Large intestine (tissue), 3 donors: ENCODE measurements at regions not wholly inside any gene's neighbourhood (a gene's known extent, or its start where the extent isn't known, plus 50 kb on each side); places are given as distances from the start of the nearest gene placed in this dataset.

ENCODE experiments used
- DNase-seq, 2 donors: peaks; one replicate each; pipeline versions ENCODE4 v3.0.0 to v3.0.0-alpha.2; 2013
- H3K27ac ChIP-seq: one replicate; pipeline ENCODE4 v1.5.1; 2013; ENCODE audit warnings: low read length
- H3K27me3 ChIP-seq: 2 replicates; pipeline ENCODE4 v1.6.1; 2013; ENCODE audit warnings: low read length; ENCODE audit not compliant: control insufficient read depth, insufficient read depth
- H3K36me3 ChIP-seq: 2 replicates; pipeline ENCODE4 v1.6.1; 2013; ENCODE audit warnings: low read length; ENCODE audit not compliant: control insufficient read depth, insufficient read depth
- H3K4me1 ChIP-seq: one replicate; pipeline ENCODE4 v1.6.1; 2013; ENCODE audit warnings: low read length; ENCODE audit not compliant: control insufficient read depth, insufficient read depth
- H3K4me3 ChIP-seq: one replicate; pipeline ENCODE4 v1.5.1; 2013; ENCODE audit warnings: low read length
- H3K9me3 ChIP-seq: one replicate; pipeline ENCODE4 v1.6.1; 2013; ENCODE audit warnings: mild to moderate bottlenecking, low read depth, low read length, moderate library complexity; ENCODE audit not compliant: control insufficient read depth
- WGBS: methylation state at CpG from one replicate; pipeline ENCODE4 v1.1.5; 2013; ENCODE audit warnings: low lambda C conversion rate; ENCODE audit not compliant: insufficient coverage; 5-methylcytosine and 5-hydroxymethylcytosine counted together

GRCh38 chr12:18008642-18009041 lies 81.4 kb downstream of the RERGL start:
- Histone ChIP-seq H3K27ac (no peak overlapping the region), H3K9me3 (no peaks in the 10 kb centered on the region), H3K27me3 (no peaks in the 10 kb centered on the region), H3K4me1 (no peaks in the 10 kb centered on the region), H3K4me3 (no peak overlapping the region), H3K36me3 (no peaks in the 10 kb centered on the region)
- no peak for DNase-seq

GRCh38 chr12:17999174-17999801 lies 90.7 kb downstream of the RERGL start:
- Histone ChIP-seq H3K36me3 (no peaks in the 10 kb centered on the region), H3K27me3 (no peaks in the 10 kb centered on the region), H3K4me3 (no peak overlapping the region), H3K27ac (no peak overlapping the region), H3K4me1 (no peaks in the 10 kb centered on the region), H3K9me3 (peaks cover 16% of the 10 kb centered on the region)
- 79% methylated on average over 2 of the region's 2 CpGs for WGBS
- DNase-seq: no peak

- no peaks in the 10 kb centered on the region for H3K36me3 ChIP-seq
- no peaks in the 10 kb centered on the region for H3K27me3 ChIP-seq
- WGBS: 25% methylated on average over 2 of the region's 6 CpGs
- no peaks in the 10 kb centered on the region for H3K4me1 ChIP-seq
- H3K9me3 ChIP-seq: no peaks in the 10 kb centered on the region
- peak in 1 of 2 donors; percentile 2 for DNase-seq
- no peak overlapping the region for H3K4me3 ChIP-seq
- no peak overlapping the region for H3K27ac ChIP-seq
Measured at GRCh38 chr12:17992002-17992656, 97.9 kb downstream of the RERGL start.

- DNase-seq: no peak
- Histone ChIP-seq H3K27me3 (no peaks in the 10 kb centered on the region), H3K9me3 (no peaks in the 10 kb centered on the region), H3K4me1 (no peaks in the 10 kb centered on the region), H3K27ac (no peak overlapping the region), H3K36me3 (no peaks in the 10 kb centered on the region), H3K4me3 (no peak overlapping the region)
- no CpG with 5 or more reads among the region's 3 CpGs for WGBS
Measured at GRCh38 chr12:17982556-17982955, 107.4 kb downstream of the RERGL start.

GRCh38 chr12:17976202-17976601 lies 113.8 kb downstream of the RERGL start:
- Histone ChIP-seq H3K9me3 (no peaks in the 10 kb centered on the region), H3K36me3 (no peaks in the 10 kb centered on the region), H3K4me1 (no peaks in the 10 kb centered on the region), H3K27me3 (no peaks in the 10 kb centered on the region), H3K4me3 (no peak overlapping the region), H3K27ac (no peak overlapping the region)
- DNase-seq: no peak
- 58% methylated on average over 5 of the region's 5 CpGs for WGBS

GRCh38 chr12:17975763-17976162 lies 114.2 kb downstream of the RERGL start:
- no peak for DNase-seq
- H3K4me1 ChIP-seq: no peaks in the 10 kb centered on the region
- H3K4me3 ChIP-seq: no peak overlapping the region
- no peak overlapping the region for H3K27ac ChIP-seq
- H3K27me3 ChIP-seq: no peaks in the 10 kb centered on the region
- H3K36me3 ChIP-seq: no peaks in the 10 kb centered on the region
- no CpG with 5 or more reads among the region's 1 CpG for WGBS
- no peaks in the 10 kb centered on the region for H3K9me3 ChIP-seq

GRCh38 chr12:17975239-17975638 lies 114.8 kb downstream of the RERGL start:
- Histone ChIP-seq H3K36me3 (no peaks in the 10 kb centered on the region), H3K4me1 (no peaks in the 10 kb centered on the region), H3K27ac (no peak overlapping the region), H3K4me3 (no peak overlapping the region), H3K9me3 (no peaks in the 10 kb centered on the region), H3K27me3 (no peaks in the 10 kb centered on the region)
- WGBS: 100% methylated on average over 2 of the region's 2 CpGs
- DNase-seq: no peak

- Histone ChIP-seq H3K27me3 (no peaks in the 10 kb centered on the region), H3K36me3 (no peaks in the 10 kb centered on the region), H3K4me3 (no peak overlapping the region), H3K4me1 (no peaks in the 10 kb centered on the region), H3K27ac (no peak overlapping the region), H3K9me3 (no peaks in the 10 kb centered on the region)
- WGBS: 86% methylated on average over 1 of the region's 1 CpG
- no peak for DNase-seq
Measured at GRCh38 chr12:17971850-17972249, 118.1 kb downstream of the RERGL start.

GRCh38 chr12:17954788-17955187 lies 135.2 kb downstream of the RERGL start:
- DNase-seq: no peak
- no peaks in the 10 kb centered on the region for H3K9me3 ChIP-seq
- no peaks in the 10 kb centered on the region for H3K36me3 ChIP-seq
- H3K4me3 ChIP-seq: no peak overlapping the region
- 80% methylated on average over 1 of the region's 3 CpGs for WGBS
- no peak overlapping the region for H3K27ac ChIP-seq
- H3K27me3 ChIP-seq: no peaks in the 10 kb centered on the region
- no peaks in the 10 kb centered on the region for H3K4me1 ChIP-seq

- H3K27me3 ChIP-seq: no peaks in the 10 kb centered on the region
- H3K4me3 ChIP-seq: no peak overlapping the region
- no peaks in the 10 kb centered on the region for H3K9me3 ChIP-seq
- no peak overlapping the region for H3K27ac ChIP-seq
- 85% methylated on average over 2 of the region's 2 CpGs for WGBS
- no peaks in the 10 kb centered on the region for H3K36me3 ChIP-seq
- no peak for DNase-seq
- no peaks in the 10 kb centered on the region for H3K4me1 ChIP-seq
Measured at GRCh38 chr12:17950898-17951297, 139.1 kb downstream of the RERGL start.

GRCh38 chr12:17949558-17950141 lies 140.3 kb downstream of the RERGL start:
- H3K27ac ChIP-seq: no peak overlapping the region
- H3K4me1 ChIP-seq: no peaks in the 10 kb centered on the region
- no peaks in the 10 kb centered on the region for H3K27me3 ChIP-seq
- no peaks in the 10 kb centered on the region for H3K9me3 ChIP-seq
- H3K36me3 ChIP-seq: no peaks in the 10 kb centered on the region
- DNase-seq: no peak
- WGBS: no CpG with 5 or more reads among the region's 2 CpGs
- no peak overlapping the region for H3K4me3 ChIP-seq
